ENCODE measurements at regions not wholly inside any gene's neighbourhood (a gene's known extent, or its start where the extent isn't known, plus 50 kb on each side); places are given as distances from the start of the nearest gene placed in this dataset.
"Not testable (repeated sequence)": the region's sequence is repeated elsewhere in the genome, so short reads cannot be mapped to it uniquely, and the experiment has no call there.

GRCh38 chrX:128992107-128992971 lies 531.0 kb downstream of the SMARCA1 start:
- DNase-seq (ENCODE audit: low spot score) = no peak

- no peak for DNase-seq (ENCODE audit: low spot score)
Measured at GRCh38 chrX:128975745-128976144, 547.5 kb downstream of the SMARCA1 start.

GRCh38 chrX:128973033-128973432 lies 550.3 kb downstream of the SMARCA1 start:
- DNase-seq (ENCODE audit: low spot score) = no peak

GRCh38 chrX:128961290-128961689 lies 562.0 kb downstream of the SMARCA1 start:
- no peak for DNase-seq (ENCODE audit: low spot score)

- not testable (repeated sequence) for DNase-seq (ENCODE audit: low spot score)
Measured at GRCh38 chrX:128954697-128955096, 568.6 kb downstream of the SMARCA1 start.

- no peak for DNase-seq (ENCODE audit: low spot score)
Measured at GRCh38 chrX:128931071-128931470, 592.2 kb downstream of the SMARCA1 start.

DNA sequence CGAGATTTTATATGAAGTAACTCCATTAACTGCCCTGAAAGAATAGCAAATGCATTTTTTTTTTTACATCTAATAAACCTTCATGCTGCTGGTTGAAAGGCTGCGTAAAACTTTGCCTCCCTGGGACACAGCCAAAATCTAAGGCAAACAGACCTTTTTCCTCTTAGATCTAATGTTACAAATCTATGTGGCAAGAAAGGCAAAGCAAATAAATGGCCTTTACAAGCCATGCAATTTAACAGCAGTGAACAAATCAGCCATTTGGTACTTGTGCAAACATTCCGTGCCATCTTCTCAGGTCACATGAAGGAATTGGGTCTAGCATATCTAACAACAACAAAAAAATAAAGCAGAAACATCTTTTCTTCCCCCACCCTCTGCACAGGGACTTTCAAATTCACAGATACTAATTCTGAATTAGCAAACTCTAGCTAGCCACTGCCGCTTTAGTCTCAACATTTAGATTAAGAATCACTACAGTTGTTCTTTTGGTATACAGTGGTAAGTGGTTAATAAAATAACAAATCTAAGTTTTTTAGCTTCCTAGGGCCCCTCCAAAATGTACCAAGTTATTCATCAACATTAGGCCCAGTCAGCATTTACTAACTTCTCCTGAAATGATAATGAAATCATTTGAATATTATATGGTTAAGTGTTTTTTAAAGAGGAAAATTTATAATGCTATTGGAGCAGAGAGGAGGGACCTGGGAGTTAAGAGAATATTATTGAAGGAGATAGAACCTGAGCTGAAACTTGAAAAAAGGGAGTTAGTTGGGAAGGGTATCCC lies 593.8 kb downstream of the SMARCA1 start:
- no peak for DNase-seq (ENCODE audit: low spot score)

DNA sequence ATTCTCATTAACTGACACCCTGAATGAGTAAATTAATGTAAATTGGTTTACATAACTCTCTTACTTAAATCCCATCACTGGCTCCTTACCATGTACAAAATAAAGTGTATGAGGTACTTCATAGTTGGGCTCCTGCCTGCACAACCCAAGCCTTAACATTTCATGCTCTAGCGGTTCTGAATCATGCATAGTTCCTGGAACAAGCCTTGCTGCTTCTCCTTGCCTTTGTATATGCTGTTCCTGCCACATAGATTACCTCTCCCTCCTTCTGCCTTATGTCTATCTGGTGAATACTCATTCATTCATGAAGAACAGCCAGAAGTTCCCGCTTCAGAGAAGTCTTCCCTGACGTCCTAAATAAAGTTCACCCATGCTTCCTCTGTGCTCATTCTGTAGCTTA lies 594.7 kb downstream of the SMARCA1 start:
- DNase-seq (ENCODE audit: low spot score) = no peak

DNA sequence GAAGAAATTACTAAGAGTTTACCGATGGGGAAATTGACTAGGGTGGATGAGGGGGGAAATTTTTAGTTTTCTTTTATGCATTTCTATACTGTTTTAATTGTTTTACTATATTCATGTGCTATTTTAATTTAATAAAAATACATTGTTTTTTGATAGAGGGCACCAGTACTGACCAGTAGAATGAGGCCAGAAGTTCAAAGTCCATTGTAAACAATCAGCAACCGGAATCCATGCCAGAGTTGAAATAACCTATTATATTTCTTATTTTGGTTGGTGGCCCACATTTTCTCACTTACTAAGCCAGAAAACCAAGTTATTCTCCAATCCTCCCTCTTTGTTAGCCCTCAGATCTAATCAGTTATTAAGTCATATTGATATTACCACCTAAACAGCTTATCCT lies 595.9 kb downstream of the SMARCA1 start:
- no peak for DNase-seq (ENCODE audit: low spot score)

DNA sequence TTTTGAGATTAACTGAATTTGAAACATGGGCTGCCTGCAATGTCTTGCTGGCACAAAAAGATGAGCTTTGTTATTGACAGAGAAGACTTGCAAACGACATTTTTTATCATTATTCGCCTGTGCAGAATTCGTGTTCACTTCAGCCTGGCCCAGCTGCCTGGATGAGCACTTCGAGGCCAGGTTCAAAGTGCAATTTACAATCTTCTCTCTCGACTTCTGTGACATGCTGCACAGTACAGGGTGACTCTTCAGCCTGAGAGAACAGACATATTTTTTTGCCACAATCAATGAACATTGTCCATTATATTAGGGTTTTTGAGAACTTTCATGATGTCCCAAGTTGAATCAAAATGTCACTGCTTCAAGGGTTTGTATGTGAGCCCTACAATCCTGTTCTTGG lies 616.5 kb downstream of the SMARCA1 start:
- no peak for DNase-seq (ENCODE audit: low spot score)

DNA sequence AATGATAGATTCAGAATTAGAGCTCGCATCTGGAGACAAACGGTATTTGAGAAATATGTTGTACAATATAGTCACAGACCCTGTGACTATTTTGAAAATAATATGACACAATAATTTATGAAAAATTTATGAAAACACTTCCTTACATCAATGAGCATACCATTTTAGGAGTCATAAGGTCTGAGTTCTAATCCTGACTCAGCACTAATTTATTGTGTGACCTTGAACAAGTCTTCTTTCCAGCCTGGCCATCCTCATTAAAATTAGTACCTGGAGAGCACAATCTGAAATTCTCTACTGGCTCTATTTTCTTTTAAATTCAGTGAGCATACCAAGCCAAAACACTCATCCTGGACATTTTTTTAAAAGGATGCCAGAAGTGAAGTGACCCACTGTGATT lies 622.3 kb downstream of the SMARCA1 start:
- DNase-seq (ENCODE audit: low spot score) = no peak

GRCh38 chrX:128897621-128898020 lies 625.7 kb downstream of the SMARCA1 start:
- no peak for DNase-seq (ENCODE audit: low spot score)

DNA sequence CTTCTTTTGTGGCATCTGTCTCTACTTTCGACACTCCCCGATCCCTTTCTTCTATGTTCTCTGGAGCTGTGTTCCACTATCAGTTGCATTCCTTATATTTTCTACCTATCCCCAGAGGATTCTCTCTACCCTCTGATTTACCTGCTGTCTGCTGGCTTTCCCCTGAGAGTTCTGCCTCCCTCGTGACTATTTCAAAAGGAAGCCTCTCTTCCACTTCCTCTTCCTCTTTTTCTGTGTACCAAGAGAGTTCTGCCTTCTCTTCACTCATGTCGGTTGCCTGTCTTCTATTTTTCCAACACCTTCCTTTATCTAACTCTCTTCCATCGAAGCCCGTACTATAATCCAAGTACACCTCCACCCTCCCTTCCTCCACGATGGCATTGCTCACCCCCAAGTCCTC lies 631.7 kb downstream of the SMARCA1 start:
- no peak for DNase-seq (ENCODE audit: low spot score)

DNA sequence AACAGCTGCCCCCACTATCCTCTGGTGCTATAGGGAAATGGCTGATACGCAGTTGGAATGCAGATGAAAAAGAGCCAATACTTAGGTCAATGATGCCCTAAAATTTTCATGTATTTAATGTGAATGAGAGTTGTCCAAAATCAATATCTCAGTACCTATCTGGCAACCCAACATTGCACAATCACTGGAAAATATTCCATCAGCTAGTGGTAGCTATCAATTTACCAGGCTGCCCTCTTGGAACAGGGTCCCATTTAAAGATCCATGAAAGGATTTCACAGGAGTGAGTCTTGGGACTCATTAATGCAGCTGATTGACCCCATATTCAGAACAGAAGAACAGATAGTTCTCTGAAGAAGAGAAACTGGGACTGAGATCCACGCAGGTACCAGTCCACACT lies 638.9 kb downstream of the SMARCA1 start:
- DNase-seq (ENCODE audit: low spot score) = no peak

- no peak for DNase-seq (ENCODE audit: low spot score)
Measured at GRCh38 chrX:128883650-128884049, 639.6 kb downstream of the SMARCA1 start.

GRCh38 chrX:128870361-128870760 lies 652.9 kb downstream of the SMARCA1 start:
- DNase-seq (ENCODE audit: low spot score) = no peak

- DNase-seq (ENCODE audit: low spot score) = no peak
Measured at GRCh38 chrX:128862557-128862956, 660.7 kb downstream of the SMARCA1 start.

DNA sequence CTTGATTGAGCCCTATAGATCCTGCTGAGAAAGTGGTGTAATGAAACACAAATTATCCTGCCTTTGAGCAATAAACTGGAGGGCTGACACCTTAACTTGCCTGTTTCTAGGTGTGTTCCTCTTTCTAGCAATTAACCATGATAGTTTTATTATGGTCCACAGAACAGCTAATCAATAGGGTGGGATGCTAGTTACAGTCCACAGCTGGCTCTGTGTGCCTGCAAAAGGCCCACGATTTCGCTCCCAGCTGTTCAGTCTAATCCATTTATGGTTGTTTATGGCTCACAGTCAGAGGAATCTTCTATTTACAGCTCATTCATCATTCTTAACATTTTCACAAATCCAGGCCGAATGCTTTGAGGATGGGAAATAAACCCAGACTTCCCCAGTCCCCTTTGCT lies 674.9 kb downstream of the SMARCA1 start:
- DNase-seq (ENCODE audit: low spot score) = no peak

GRCh38 chrX:128846385-128846784 lies 676.9 kb downstream of the SMARCA1 start:
- DNase-seq (ENCODE audit: low spot score) = no peak

DNA sequence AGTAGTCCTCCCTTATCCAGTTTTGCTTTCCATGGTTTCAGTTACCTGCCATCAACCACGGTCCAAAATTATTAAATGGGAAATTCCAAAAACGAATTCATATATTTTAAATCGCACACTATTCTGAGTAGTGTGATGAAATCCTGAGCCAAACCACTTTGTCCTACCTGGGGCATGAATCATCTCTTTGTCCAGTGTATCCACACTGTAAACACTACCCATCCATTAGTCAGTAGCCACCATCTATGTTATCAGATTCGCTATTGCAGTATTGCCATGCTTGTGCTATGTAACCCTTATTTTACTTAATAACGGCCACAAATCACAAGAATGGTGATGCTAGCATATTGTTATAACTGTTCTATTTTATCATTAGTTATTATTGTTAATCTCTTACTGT lies 704.6 kb downstream of the SMARCA1 start:
- DNase-seq (ENCODE audit: low spot score) = no peak

- DNase-seq (ENCODE audit: low spot score) = no peak
Measured at GRCh38 chrX:128816919-128817318, 706.4 kb downstream of the SMARCA1 start.

DNA sequence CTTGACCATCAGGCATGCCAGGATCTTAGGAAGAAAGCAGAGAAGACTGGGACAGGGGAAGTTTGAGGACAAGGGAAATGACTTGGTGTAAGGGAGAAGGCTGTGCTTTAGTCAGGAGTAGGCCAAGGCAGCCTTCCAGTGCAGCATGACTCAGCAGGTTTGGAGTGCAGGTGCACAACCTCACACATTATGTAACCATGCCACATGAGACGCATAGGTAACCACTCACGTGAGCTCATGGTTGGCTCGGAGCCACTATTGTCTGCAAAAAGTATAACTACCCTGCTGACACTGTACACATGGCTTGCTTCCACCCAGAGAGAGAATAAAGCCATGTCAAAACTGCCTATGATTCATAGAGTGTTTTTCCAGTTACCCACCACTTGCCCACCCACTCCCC lies 715.9 kb downstream of the SMARCA1 start:
- no peak for DNase-seq (ENCODE audit: low spot score)

DNA sequence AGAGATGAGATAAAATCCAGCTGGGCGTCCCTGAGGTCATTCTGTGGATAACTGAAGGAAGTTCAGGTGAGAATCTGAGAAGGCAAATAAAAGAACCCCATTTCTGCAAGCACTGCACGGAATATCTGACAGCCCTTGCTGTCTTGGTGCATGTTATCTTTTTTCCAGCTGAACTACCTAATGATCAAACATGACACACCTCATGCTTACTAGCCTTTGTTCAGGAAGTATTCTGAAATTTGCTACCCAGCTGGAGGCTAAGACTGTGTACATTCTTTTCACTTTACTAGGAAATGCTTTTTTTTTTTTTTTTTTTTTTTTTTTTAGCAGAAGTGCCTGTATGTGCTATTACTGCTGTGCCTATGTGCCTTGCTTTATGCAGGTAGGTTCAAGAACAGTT lies 718.1 kb downstream of the SMARCA1 start:
- no peak for DNase-seq (ENCODE audit: low spot score)
